Keratinocyte (primary cell): ENCODE measurements at regions not wholly inside any gene's neighbourhood (a gene's known extent, or its start where the extent isn't known, plus 50 kb on each side); places are given as distances from the start of the nearest gene placed in this dataset.

Source experiments
- DNase-seq: peaks from one replicate; pipeline ENCODE4 v3.0.0-alpha.2; 2011; ENCODE audit warnings: low read depth, missing footprints, low spot score
- FAIRE-seq: peaks from 2 replicates; lab custom pipeline; 2011; peaks lifted over from hg19 to GRCh38; lab: Jason Lieb, UNC
- H2AFZ ChIP-seq: 2 replicates; pipeline ENCODE4 v1.6.0; 2012; ENCODE audit warnings: low read length, control low read depth, inconsistent platforms; ENCODE audit not compliant: control insufficient read depth
- H3K27ac ChIP-seq: 2 replicates; pipeline ENCODE4 v1.5.1; 2011; ENCODE audit warnings: low read length; ENCODE audit not compliant: control insufficient read depth, insufficient read depth
- H3K27me3 ChIP-seq: 3 replicates; pipeline ENCODE4 v1.6.0; 2011; ENCODE audit warnings: low read length; ENCODE audit not compliant: control insufficient read depth, insufficient read depth; ENCODE audit errors: extremely low read depth
- H3K36me3 ChIP-seq, 2 experiments: 2 replicates in 1 of 2; 3 replicates in 1 of 2; pipeline ENCODE4 v1.5.1; 2011; ENCODE audit warnings: low read length in 2 of 2, mild to moderate bottlenecking in 1 of 2; ENCODE audit not compliant: control insufficient read depth in 2 of 2, insufficient read depth in 2 of 2; ENCODE audit errors: extremely low read depth in 1 of 2
- H3K4me1 ChIP-seq: 3 replicates; pipeline ENCODE4 v1.5.1; 2011; ENCODE audit warnings: low read length; ENCODE audit not compliant: control insufficient read depth, insufficient read depth; ENCODE audit errors: extremely low read depth
- H3K4me2 ChIP-seq: 3 replicates; pipeline ENCODE4 v1.6.0; 2011; ENCODE audit warnings: low read depth, low read length; ENCODE audit not compliant: control insufficient read depth, insufficient read depth; ENCODE audit errors: extremely low read depth
- H3K4me3 ChIP-seq, 3 experiments: fragments of 200-600 bp in 1 of 3; sonication (generic) in 1 of 3; 2 replicates in 2 of 3; 3 replicates in 1 of 3; pipeline ENCODE4 v1.5.1; 2011 to 2016; ENCODE audit warnings: low read length in 3 of 3, mild to moderate bottlenecking in 3 of 3, control low read depth in 2 of 3, inconsistent platforms in 1 of 3, low read depth in 1 of 3, mixed read lengths in 1 of 3, mixed run types in 1 of 3, moderate library complexity in 1 of 3; ENCODE audit not compliant: control insufficient read depth in 2 of 3, insufficient read depth in 2 of 3; ENCODE audit errors: extremely low read depth in 1 of 3
- H3K79me2 ChIP-seq: 2 replicates; pipeline ENCODE4 v1.6.0; 2012; ENCODE audit warnings: low read length; ENCODE audit not compliant: control insufficient read depth, insufficient read depth
- H3K9ac ChIP-seq: 3 replicates; pipeline ENCODE4 v1.6.0; 2011; ENCODE audit warnings: low read length; ENCODE audit not compliant: control insufficient read depth, insufficient read depth; ENCODE audit errors: extremely low read depth
- H3K9me1 ChIP-seq: 3 replicates; pipeline ENCODE4 v1.6.0; 2011; ENCODE audit warnings: low read length; ENCODE audit not compliant: control insufficient read depth, insufficient read depth; ENCODE audit errors: extremely low read depth
- H3K9me3 ChIP-seq: 2 replicates; pipeline ENCODE4 v1.5.1; 2012; ENCODE audit warnings: low read depth, low read length; ENCODE audit not compliant: control insufficient read depth
- H4K20me1 ChIP-seq: 3 replicates; pipeline ENCODE4 v1.6.0; 2011; ENCODE audit warnings: low read length; ENCODE audit not compliant: control insufficient read depth, insufficient read depth; ENCODE audit errors: extremely low read depth
- CTCF ChIP-seq, 3 experiments: IDR thresholded peaks in 1 of 3; conservative IDR thresholded peaks in 1 of 3; optimal IDR thresholded peaks in 1 of 3; 2 replicates in 2 of 3; 3 replicates in 1 of 3; pipeline versions ENCODE3 to v1.5.1; 2011; ENCODE audit warnings: low read length in 3 of 3, mild to moderate bottlenecking in 3 of 3, moderate library complexity in 2 of 3, control low read depth in 1 of 3, inconsistent platforms in 1 of 3; ENCODE audit not compliant: insufficient read depth in 2 of 3; ENCODE audit errors: extremely low read depth in 1 of 3
- EZH2 ChIP-seq: IDR thresholded peaks from one replicate; pipeline ENCODE4 v1.6.1; 2012; ENCODE audit warnings: inconsistent platforms, mild to moderate bottlenecking, low read length, moderate library complexity
- dilution Hi-C: fragments of 300-500 bp; cut with MboI; formaldehyde crosslinking; loops from one replicate; pipeline ENCODE4 v1.7.0; 2020; ENCODE audit warnings: low sequenced_read_pairs; ENCODE audit not compliant: extremely low pct_ligation_motif_present

GRCh38 chr11:116136987-116137674, 632.9 kb upstream of the CADM1 start:
- H3K27ac ChIP-seq, result no peak overlapping the region
- no peak for FAIRE-seq
- dilution Hi-C loops, result no loop called here
- no peaks in the 10 kb centered on the region for H3K27me3 ChIP-seq
- H3K9me3 ChIP-seq, result no peaks in the 10 kb centered on the region
- H3K9ac ChIP-seq, result no peak overlapping the region
- no peaks in the 10 kb centered on the region for H3K36me3 ChIP-seq
- H4K20me1 ChIP-seq, result no peaks in the 10 kb centered on the region
- no peak for TF ChIP-seq CTCF (optimal IDR thresholded peaks at IDR 0.05 in 1 of 3, IDR thresholded peaks at IDR 0.05 in 1 of 3, conservative IDR thresholded peaks at IDR 0.05 in 1 of 3; ENCODE audit: extremely low read depth in 1 of 3, insufficient read depth in 2 of 3, low read length in 3 of 3)
- no peak for TF ChIP-seq EZH2
- H3K4me1 ChIP-seq, result no peaks in the 10 kb centered on the region
- no peaks in the 10 kb centered on the region for H3K79me2 ChIP-seq
- DNase-seq, result no peak
- H2AFZ ChIP-seq, result no peak overlapping the region
- H3K4me3 ChIP-seq, result no peak overlapping the region
- H3K9me1 ChIP-seq, result no peaks in the 10 kb centered on the region
- no peak overlapping the region for H3K4me2 ChIP-seq

GRCh38 chr11:116135891-116136290, 631.7 kb upstream of the CADM1 start:
- Histone ChIP-seq H3K4me1 (no peaks in the 10 kb centered on the region), H3K36me3 (no peaks in the 10 kb centered on the region), H3K79me2 (no peaks in the 10 kb centered on the region), H4K20me1 (no peaks in the 10 kb centered on the region), H3K9ac (no peak overlapping the region), H3K27ac (no peak overlapping the region), H3K9me3 (no peaks in the 10 kb centered on the region), H3K9me1 (no peaks in the 10 kb centered on the region), H3K4me2 (no peak overlapping the region), H3K27me3 (no peaks in the 10 kb centered on the region), H3K4me3 (no peak overlapping the region), H2AFZ (no peak overlapping the region)
- DNase-seq (no peak), FAIRE-seq (no peak)
- TF ChIP-seq EZH2 (no peak), CTCF (optimal IDR thresholded peaks at IDR 0.05 in 1 of 3, IDR thresholded peaks at IDR 0.05 in 1 of 3, conservative IDR thresholded peaks at IDR 0.05 in 1 of 3; ENCODE audit: extremely low read depth in 1 of 3, insufficient read depth in 2 of 3, low read length in 3 of 3) (no peak)
- dilution Hi-C loops, result no loop called here
